ENCODE measurements at regions not wholly inside any gene's neighbourhood (a gene's known extent, or its start where the extent isn't known, plus 50 kb on each side); places are given as distances from the start of the nearest gene placed in this dataset.

DNA sequence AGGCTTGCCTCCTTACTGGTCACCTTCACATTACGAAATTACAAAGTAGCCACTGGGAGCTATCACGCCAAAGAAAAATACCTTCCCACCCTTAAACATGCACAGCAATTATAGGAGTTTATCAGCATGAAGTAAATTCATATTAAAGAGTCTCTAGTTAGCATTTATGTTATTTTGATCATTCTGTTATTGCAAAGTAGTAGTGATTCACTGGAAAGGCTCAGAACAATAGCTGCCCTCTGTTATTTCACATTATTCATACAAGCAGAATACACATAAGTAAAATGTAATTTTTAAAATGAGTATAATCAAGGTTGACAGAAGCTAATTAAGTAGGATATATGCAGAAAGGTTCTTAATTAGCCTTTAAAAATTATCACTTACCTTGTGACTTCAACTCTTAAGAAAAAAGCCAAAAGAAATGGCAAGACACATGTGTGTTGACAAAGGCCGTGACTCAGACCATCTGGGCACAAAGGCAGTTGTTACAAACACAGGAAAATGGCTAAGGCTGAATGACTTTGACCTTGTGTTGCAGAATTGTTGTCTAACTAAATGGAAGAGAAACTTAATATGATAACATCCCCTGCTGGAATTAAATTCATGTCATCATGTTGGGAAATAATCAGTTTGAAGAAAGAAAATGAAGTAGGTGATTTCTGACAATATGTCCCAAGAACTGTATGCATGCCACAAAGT, 108.3 kb downstream of the ARL6IP6 start:
- no peaks in the 10 kb centered on the region for H3K4me1 Mint-ChIP-seq
- H3K27ac Mint-ChIP-seq (ENCODE audit: unreplicated experiment), result no peak overlapping the region
- H3K9me3 Mint-ChIP-seq, result no peaks in the 10 kb centered on the region
- no peak for DNase-seq (ENCODE audit: low read depth, low spot score)
- no peaks in the 10 kb centered on the region for H3K36me3 Mint-ChIP-seq (ENCODE audit: low read depth)
- H3K4me3 Mint-ChIP-seq, result no peak overlapping the region
- TF ChIP-seq, protein P1, sequence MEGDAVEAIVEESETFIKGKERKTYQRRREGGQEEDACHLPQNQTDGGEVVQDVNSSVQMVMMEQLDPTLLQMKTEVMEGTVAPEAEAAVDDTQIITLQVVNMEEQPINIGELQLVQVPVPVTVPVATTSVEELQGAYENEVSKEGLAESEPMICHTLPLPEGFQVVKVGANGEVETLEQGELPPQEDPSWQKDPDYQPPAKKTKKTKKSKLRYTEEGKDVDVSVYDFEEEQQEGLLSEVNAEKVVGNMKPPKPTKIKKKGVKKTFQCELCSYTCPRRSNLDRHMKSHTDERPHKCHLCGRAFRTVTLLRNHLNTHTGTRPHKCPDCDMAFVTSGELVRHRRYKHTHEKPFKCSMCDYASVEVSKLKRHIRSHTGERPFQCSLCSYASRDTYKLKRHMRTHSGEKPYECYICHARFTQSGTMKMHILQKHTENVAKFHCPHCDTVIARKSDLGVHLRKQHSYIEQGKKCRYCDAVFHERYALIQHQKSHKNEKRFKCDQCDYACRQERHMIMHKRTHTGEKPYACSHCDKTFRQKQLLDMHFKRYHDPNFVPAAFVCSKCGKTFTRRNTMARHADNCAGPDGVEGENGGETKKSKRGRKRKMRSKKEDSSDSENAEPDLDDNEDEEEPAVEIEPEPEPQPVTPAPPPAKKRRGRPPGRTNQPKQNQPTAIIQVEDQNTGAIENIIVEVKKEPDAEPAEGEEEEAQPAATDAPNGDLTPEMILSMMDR (conservative IDR thresholded peaks at IDR 0.05), result no peak
- no peaks in the 10 kb centered on the region for H3K27me3 Mint-ChIP-seq (ENCODE audit: low read depth)

DNA sequence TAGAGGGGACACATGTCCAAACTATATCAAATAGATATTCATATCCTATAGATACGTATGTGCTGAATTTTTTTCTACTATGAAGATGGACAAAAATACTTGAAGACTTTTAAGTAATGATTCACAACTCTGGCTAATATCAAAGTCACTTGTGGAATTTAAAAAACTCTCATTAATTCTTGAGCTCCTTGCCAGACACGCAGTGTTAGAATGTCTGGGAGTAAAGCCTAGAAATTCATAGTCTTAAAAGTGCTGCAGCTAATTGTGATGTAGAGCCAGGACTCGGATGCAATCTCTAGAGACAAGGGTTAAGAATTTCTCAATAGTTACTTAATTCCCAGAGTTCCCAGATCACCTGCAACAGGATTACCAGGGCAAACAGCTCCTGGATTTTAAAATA, 107.4 kb downstream of the ARL6IP6 start:
- no peak overlapping the region for H3K4me3 Mint-ChIP-seq
- DNase-seq (ENCODE audit: low read depth, low spot score), result no peak
- TF ChIP-seq, protein P1 (conservative IDR thresholded peaks at IDR 0.05), result no peak
- no peaks in the 10 kb centered on the region for H3K27me3 Mint-ChIP-seq (ENCODE audit: low read depth)
- no peaks in the 10 kb centered on the region for H3K36me3 Mint-ChIP-seq (ENCODE audit: low read depth)
- H3K27ac Mint-ChIP-seq (ENCODE audit: unreplicated experiment), result no peak overlapping the region
- H3K4me1 Mint-ChIP-seq, result no peaks in the 10 kb centered on the region
- H3K9me3 Mint-ChIP-seq, result no peaks in the 10 kb centered on the region

DNA sequence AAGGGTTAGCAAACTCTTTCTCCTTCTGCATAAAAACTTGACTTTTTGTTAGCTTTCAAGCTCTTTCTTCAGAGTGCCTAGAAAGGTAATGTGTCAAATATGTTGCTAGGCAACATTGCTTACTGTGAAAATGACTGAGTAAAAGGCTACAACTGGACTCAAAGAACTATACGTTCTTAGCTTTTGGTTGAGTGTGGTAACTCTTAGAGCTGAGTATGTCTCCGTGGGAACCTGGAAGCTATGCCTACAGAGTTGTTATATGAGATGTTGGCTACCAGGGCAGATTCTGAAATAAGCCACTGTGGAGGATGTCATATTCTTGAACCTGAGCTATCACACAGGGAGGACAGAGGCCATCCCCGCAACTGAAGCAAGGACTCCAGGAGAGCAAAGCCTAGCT, 105.5 kb downstream of the ARL6IP6 start:
- no peaks in the 10 kb centered on the region for H3K9me3 Mint-ChIP-seq

DNA sequence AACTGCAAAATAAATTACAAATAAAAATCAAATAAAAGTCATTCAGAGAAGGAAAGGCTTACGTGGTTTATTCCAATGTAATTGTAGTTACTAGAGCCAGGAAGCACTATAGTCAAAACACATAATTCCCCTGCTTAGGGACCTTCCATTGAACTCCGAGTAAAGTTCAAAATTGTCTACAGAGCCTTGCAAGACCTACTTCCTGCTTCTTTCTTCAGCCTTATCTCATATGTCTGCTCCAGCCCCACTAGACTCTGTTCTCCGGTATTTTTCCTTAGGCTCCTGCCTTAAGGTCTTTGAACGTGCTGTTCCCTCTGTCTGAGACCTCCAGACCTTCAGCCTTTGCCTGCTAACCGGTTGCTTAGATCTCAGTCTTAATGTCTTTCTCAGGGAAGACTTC, 104.3 kb downstream of the ARL6IP6 start:
- Mint-ChIP-seq H3K4me3 (no peak overlapping the region), H3K9me3 (no peaks in the 10 kb centered on the region), H3K4me1 (no peaks in the 10 kb centered on the region), H3K36me3 (ENCODE audit: low read depth) (no peaks in the 10 kb centered on the region), H3K27ac (ENCODE audit: unreplicated experiment) (no peak overlapping the region), H3K27me3 (ENCODE audit: low read depth) (no peaks in the 10 kb centered on the region)
- TF ChIP-seq, protein P1 (conservative IDR thresholded peaks at IDR 0.05), result no peak
- DNase-seq (ENCODE audit: low read depth, low spot score), result no peak

More for the DNA sequence above, 105.5 kb downstream of the ARL6IP6 start:
- TF ChIP-seq, protein P1 (conservative IDR thresholded peaks at IDR 0.05), result no peak
- Mint-ChIP-seq H3K36me3 (ENCODE audit: low read depth) (no peaks in the 10 kb centered on the region), H3K27ac (ENCODE audit: unreplicated experiment) (no peak overlapping the region), H3K4me1 (no peaks in the 10 kb centered on the region), H3K4me3 (no peak overlapping the region), H3K27me3 (ENCODE audit: low read depth) (no peaks in the 10 kb centered on the region)
- DNase-seq (ENCODE audit: low read depth, low spot score), result no peak

DNA sequence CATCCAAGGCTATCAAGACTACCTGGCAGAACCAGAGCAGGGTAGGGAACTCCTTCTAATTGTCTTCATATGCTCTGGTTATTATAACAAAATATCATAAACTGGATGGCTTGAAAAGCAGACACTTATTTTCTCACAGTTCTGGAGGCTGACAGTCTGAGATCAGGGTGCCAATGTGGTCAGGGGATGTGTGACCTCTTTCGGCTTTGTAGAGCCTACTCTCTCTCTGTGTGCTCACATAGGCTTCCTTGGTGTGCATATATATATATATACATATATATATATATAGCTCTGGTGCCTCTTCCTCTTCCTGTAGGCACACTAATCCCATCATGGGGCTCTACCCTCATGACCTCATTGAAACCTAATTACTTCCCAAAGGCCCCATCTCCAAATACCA, 101.6 kb downstream of the ARL6IP6 start:
- Mint-ChIP-seq H3K27ac (ENCODE audit: unreplicated experiment) (no peak overlapping the region), H3K4me3 (no peak overlapping the region), H3K9me3 (no peaks in the 10 kb centered on the region), H3K4me1 (no peaks in the 10 kb centered on the region), H3K27me3 (ENCODE audit: low read depth) (no peaks in the 10 kb centered on the region), H3K36me3 (ENCODE audit: low read depth) (no peaks in the 10 kb centered on the region)
- TF ChIP-seq, protein P1 (conservative IDR thresholded peaks at IDR 0.05), result no peak
- DNase-seq (ENCODE audit: low read depth, low spot score), result no peak

Measured in neural crest cell (in vitro differentiated cells).